CD4-positive, alpha-beta T cell (primary cell): ENCODE measurements at regions not wholly inside any gene's neighbourhood (a gene's known extent, or its start where the extent isn't known, plus 50 kb on each side); places are given as distances from the start of the nearest gene placed in this dataset.

Source experiments
- ATAC-seq: fragments of 200-7000 bp; cut with Tn5 transposase; one replicate; pipeline ENCODE4 v1.10.0; 2022; ENCODE audit warnings: mild to moderate bottlenecking; ENCODE audit not compliant: poor library complexity
- CTCF ChIA-PET: fragments of 350-600 bp; sonication (Branson Sonifier 250); formaldehyde crosslinking; loops from one replicate; lab custom pipeline; 2021; ENCODE audit warnings: antibody characterized with exemption, inconsistent platforms; lab: Charles Lee
- POLR2A ChIA-PET: fragments of 350-600 bp; sonication (Branson Sonifier 250); formaldehyde crosslinking; loops from one replicate; lab custom pipeline; 2021; ENCODE audit warnings: antibody characterized with exemption, inconsistent platforms; lab: Charles Lee
- DNase-seq, 14 experiments: peaks; one replicate each; pipeline ENCODE4 v3.0.0-alpha.2; 2013 to 2020; ENCODE audit warnings: mixed read lengths in 2 of 14
- H3K27ac ChIP-seq, 2 donors: one replicate each; pipeline versions ENCODE4 v1.5.1 to v1.7.0; 2013; ENCODE audit warnings: low read length in 2 of 2, low read depth in 1 of 2, mild to moderate bottlenecking in 1 of 2
- H3K27me3 ChIP-seq, 2 experiments: 1 replicate in 1 of 2; 2 replicates in 1 of 2; pipeline versions ENCODE4 v1.6.1 to v1.7.0; 2013; ENCODE audit warnings: low read length in 2 of 2, control low read depth in 1 of 2, mild to moderate bottlenecking in 1 of 2, moderate library complexity in 1 of 2; ENCODE audit not compliant: insufficient read depth in 2 of 2, control insufficient read depth in 1 of 2
- H3K36me3 ChIP-seq: one replicate; pipeline ENCODE4 v1.6.1; 2013; ENCODE audit warnings: low read length, control low read depth; ENCODE audit not compliant: insufficient read depth
- H3K4me1 ChIP-seq: one replicate; pipeline ENCODE4 v1.6.1; 2013; ENCODE audit warnings: low read length, control low read depth; ENCODE audit not compliant: insufficient read depth
- H3K4me3 ChIP-seq: one replicate; pipeline ENCODE4 v1.5.1; 2013; ENCODE audit warnings: mild to moderate bottlenecking, low read length, moderate library complexity
- H3K9me3 ChIP-seq, 2 experiments: 1 replicate in 1 of 2; 2 replicates in 1 of 2; pipeline versions ENCODE4 v1.6.1 to v1.7.0; 2013; ENCODE audit warnings: low read length in 2 of 2, mild to moderate bottlenecking in 2 of 2, control low read depth in 1 of 2, moderate library complexity in 1 of 2; ENCODE audit not compliant: control insufficient read depth in 1 of 2, insufficient read depth in 1 of 2
- H3K27ac Mint-ChIP-seq: one replicate; pipeline ENCODE4 v1.8.0; 2020; ENCODE audit warnings: mixed read lengths
- H3K27me3 Mint-ChIP-seq: one replicate; pipeline ENCODE4 v1.8.0; 2021; ENCODE audit warnings: mixed read lengths
- H3K36me3 Mint-ChIP-seq: one replicate; pipeline ENCODE4 v1.8.0; 2021; ENCODE audit warnings: low read depth, mixed read lengths
- H3K4me1 Mint-ChIP-seq: one replicate; pipeline ENCODE4 v1.8.0; 2021; ENCODE audit warnings: low read depth, mixed read lengths
- H3K4me3 Mint-ChIP-seq: one replicate; pipeline ENCODE4 v1.8.0; 2020; ENCODE audit warnings: mild to moderate bottlenecking, mixed read lengths
- H3K9me3 Mint-ChIP-seq: one replicate; pipeline ENCODE4 v1.8.0; 2020; ENCODE audit warnings: mixed read lengths
- CTCF ChIP-seq: fragments of 200-600 bp; IDR thresholded peaks from one replicate; pipeline ENCODE4 v1.8.0; 2022; ENCODE audit warnings: antibody characterized with exemption, mild to moderate bottlenecking
- intact Hi-C, 2 experiments: fragments of 100-400 bp; cut with DNase I in 1 of 2; cut with micrococcal nuclease in 1 of 2; formaldehyde crosslinking; loops; one replicate each; pipeline versions ENCODE4 v1.15.1 to v1.9.0; 2023 to 2025; cut with DNase I, micrococcal nuclease

DNA sequence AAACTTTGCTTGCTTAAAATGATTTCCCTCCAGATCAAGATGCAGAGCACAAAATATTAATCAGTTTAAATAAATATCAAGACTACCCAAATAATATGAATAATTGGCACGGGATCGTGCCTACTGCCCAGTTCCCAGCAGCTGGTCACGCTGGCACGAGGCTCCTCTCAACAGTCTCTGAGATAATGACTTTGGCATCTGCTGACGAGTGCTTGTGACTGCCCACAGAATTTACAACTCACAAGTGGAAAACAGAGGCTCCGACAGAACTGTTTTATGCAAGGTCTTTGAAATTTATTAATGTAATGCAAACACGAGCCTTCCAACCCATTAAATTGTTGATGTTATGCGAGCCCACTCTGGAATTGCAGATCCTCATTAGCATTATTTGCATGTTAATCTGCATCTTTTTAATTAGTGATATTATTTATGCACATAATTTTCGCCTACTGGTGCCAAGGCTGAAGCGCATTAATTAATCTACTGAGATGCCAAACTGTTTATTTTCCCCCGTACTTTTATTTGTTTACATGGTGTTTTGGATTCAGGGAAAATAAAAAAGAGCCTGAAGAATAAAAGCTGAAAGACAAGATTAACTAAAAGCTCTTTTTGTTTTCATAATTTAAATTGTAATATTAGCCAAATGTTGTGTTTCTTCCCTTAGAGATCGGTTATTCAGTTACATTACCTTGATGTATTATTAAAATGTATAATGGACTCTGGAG lies 369.3 kb upstream of the IRX1 start:
- Mint-ChIP-seq H3K4me1 (no peaks in the 10 kb centered on the region), H3K36me3 (no peaks in the 10 kb centered on the region), H3K27ac (no peak overlapping the region), H3K4me3 (no peak overlapping the region), H3K9me3 (peaks cover 4% of the 10 kb centered on the region), H3K27me3 (no peaks in the 10 kb centered on the region)
- H3K4me1 ChIP-seq: no peaks in the 10 kb centered on the region
- ChIA-PET CTCF (no interaction called here), POLR2A (no interaction called here)
- ATAC-seq (no peak), DNase-seq (no peak)
- peaks cover 0 to 21% of the 10 kb centered on the region in 2 experiments for H3K9me3 ChIP-seq
- no peak overlapping the region for H3K27ac ChIP-seq
- no peaks in the 10 kb centered on the region for H3K27me3 ChIP-seq
- intact Hi-C loops: no loop called here
- no peak for TF ChIP-seq CTCF
- H3K4me3 ChIP-seq: no peak overlapping the region
- H3K36me3 ChIP-seq: no peaks in the 10 kb centered on the region

GRCh38 chr5:3225201-3225960 lies 370.3 kb upstream of the IRX1 start:
- no peaks in the 10 kb centered on the region for H3K36me3 Mint-ChIP-seq

GRCh38 chr5:3222924-3223323 lies 372.7 kb upstream of the IRX1 start:
- Mint-ChIP-seq H3K27me3 (no peaks in the 10 kb centered on the region), H3K4me1 (no peaks in the 10 kb centered on the region), H3K4me3 (no peak overlapping the region), H3K9me3 (peaks cover 4% of the 10 kb centered on the region), H3K36me3 (no peaks in the 10 kb centered on the region), H3K27ac (no peak overlapping the region)
- Histone ChIP-seq H3K36me3 (no peaks in the 10 kb centered on the region), H3K4me3 (no peak overlapping the region), H3K27ac (no peak overlapping the region), H3K4me1 (no peaks in the 10 kb centered on the region), H3K27me3 (no peaks in the 10 kb centered on the region), H3K9me3 (peaks cover 0 to 41% of the 10 kb centered on the region in 2 experiments)
- TF ChIP-seq CTCF: no peak
- ChIA-PET CTCF (no interaction called here), POLR2A (no interaction called here)
- ATAC-seq: no peak
- intact Hi-C loops: no loop called here
- no peak for DNase-seq

More at GRCh38 chr5:3225201-3225960, 370.3 kb upstream of the IRX1 start:
- Mint-ChIP-seq H3K9me3 (peaks cover 4% of the 10 kb centered on the region), H3K27ac (no peak overlapping the region), H3K27me3 (no peaks in the 10 kb centered on the region), H3K4me3 (no peak overlapping the region), H3K4me1 (no peaks in the 10 kb centered on the region)
- ChIA-PET CTCF (no interaction called here), POLR2A (no interaction called here)
- Histone ChIP-seq H3K27me3 (no peaks in the 10 kb centered on the region), H3K9me3 (peaks cover 0 to 20% of the 10 kb centered on the region in 2 experiments), H3K4me1 (no peaks in the 10 kb centered on the region), H3K36me3 (no peaks in the 10 kb centered on the region), H3K27ac (no peak overlapping the region), H3K4me3 (no peak overlapping the region)
- intact Hi-C loops: no loop called here
- ATAC-seq (no peak), DNase-seq (no peak)
- no peak for TF ChIP-seq CTCF
